ENCODE measurements at regions not wholly inside any gene's neighbourhood (a gene's known extent, or its start where the extent isn't known, plus 50 kb on each side); places are given as distances from the start of the nearest gene placed in this dataset.
A peak's percentile ranks its signal among the peaks of the same experiment; 100 is the strongest.

GRCh38 chr20:52037370-52037769, 154.2 kb downstream of the ZFP64 start:
- Histone ChIP-seq H3K9me3 (ENCODE audit: control insufficient read depth, low read length) (no peaks in the 10 kb centered on the region), H2AFZ (ENCODE audit: low read depth, low read length) (no peak overlapping the region), H3K79me1 (replicated peaks; ENCODE audit: low read length, poor library complexity, severe bottlenecking) (no peaks in the 10 kb centered on the region), H3K4ac (ENCODE audit: low read depth in 1 of 2, low read length in 2 of 2) (no peak overlapping the region), H3K27me3 (ENCODE audit: control insufficient read depth in 1 of 2, insufficient read depth in 1 of 2, low read length in 2 of 2) (no peaks in the 10 kb centered on the region), H3K4me3 (ENCODE audit: insufficient read depth in 1 of 2, low read depth in 1 of 2, low read length in 2 of 2) (no peak overlapping the region), H2BK120ac (ENCODE audit: low read depth, low read length) (no peak overlapping the region), H3K27ac (ENCODE audit: low read length, poor library complexity, severe bottlenecking) (no peak overlapping the region), H2AK5ac (ENCODE audit: low read length, severe bottlenecking) (no peak overlapping the region), H3K18ac (ENCODE audit: low read depth in 1 of 2, low read length in 2 of 2) (no peak overlapping the region), H2BK12ac (ENCODE audit: low read length in 2 of 2) (no peak overlapping the region), H2BK15ac (ENCODE audit: low read depth, poor library complexity, severe bottlenecking) (no peak overlapping the region), H3K4me1 (ENCODE audit: control insufficient read depth, insufficient read depth, low read depth, low read length) (peaks cover 2% of the 10 kb centered on the region), H2BK5ac (ENCODE audit: low read depth, low read length, poor library complexity, severe bottlenecking) (no peak overlapping the region), H3K4me2 (ENCODE audit: low read length, poor library complexity, severe bottlenecking) (no peak overlapping the region), H3K36me3 (ENCODE audit: control insufficient read depth in 1 of 2, insufficient read depth in 2 of 2, low read depth in 1 of 2, low read length in 2 of 2) (no peaks in the 10 kb centered on the region), H3K23ac (ENCODE audit: low read length in 2 of 2) (no peak overlapping the region), H4K8ac (ENCODE audit: low read length) (no peak overlapping the region), H4K91ac (ENCODE audit: low read length) (no peak overlapping the region), H3K9ac (ENCODE audit: low read length) (no peak overlapping the region), H3K14ac (ENCODE audit: low read length in 2 of 2) (no peak overlapping the region)
- no peak for DNase-seq
- 94% methylated on average over 2 of the region's 5 CpGs for WGBS

GRCh38 chr20:52035977-52036376, 155.6 kb downstream of the ZFP64 start:
- Histone ChIP-seq H4K8ac (ENCODE audit: low read length) (no peak overlapping the region), H2AK5ac (ENCODE audit: low read length, severe bottlenecking) (no peak overlapping the region), H2AFZ (ENCODE audit: low read depth, low read length) (no peak overlapping the region), H4K91ac (ENCODE audit: low read length) (no peak overlapping the region), H3K23ac (ENCODE audit: low read length in 2 of 2) (no peak overlapping the region), H2BK5ac (ENCODE audit: low read depth, low read length, poor library complexity, severe bottlenecking) (no peak overlapping the region), H3K14ac (ENCODE audit: low read length in 2 of 2) (no peak overlapping the region), H2BK12ac (ENCODE audit: low read length in 2 of 2) (no peak overlapping the region), H2BK120ac (ENCODE audit: low read depth, low read length) (no peak overlapping the region), H2BK15ac (ENCODE audit: low read depth, poor library complexity, severe bottlenecking) (no peak overlapping the region), H3K4me1 (ENCODE audit: control insufficient read depth, insufficient read depth, low read depth, low read length) (peaks cover 5% of the 10 kb centered on the region), H3K27ac (ENCODE audit: low read length, poor library complexity, severe bottlenecking) (no peak overlapping the region), H3K9me3 (ENCODE audit: control insufficient read depth, low read length) (no peaks in the 10 kb centered on the region), H3K36me3 (ENCODE audit: control insufficient read depth in 1 of 2, insufficient read depth in 2 of 2, low read depth in 1 of 2, low read length in 2 of 2) (no peaks in the 10 kb centered on the region), H3K27me3 (ENCODE audit: control insufficient read depth in 1 of 2, insufficient read depth in 1 of 2, low read length in 2 of 2) (no peaks in the 10 kb centered on the region), H3K4me2 (ENCODE audit: low read length, poor library complexity, severe bottlenecking) (no peak overlapping the region), H3K79me1 (replicated peaks; ENCODE audit: low read length, poor library complexity, severe bottlenecking) (no peaks in the 10 kb centered on the region), H3K18ac (ENCODE audit: low read depth in 1 of 2, low read length in 2 of 2) (no peak overlapping the region), H3K4me3 (ENCODE audit: insufficient read depth in 1 of 2, low read depth in 1 of 2, low read length in 2 of 2) (no peak overlapping the region), H3K4ac (ENCODE audit: low read depth in 1 of 2, low read length in 2 of 2) (no peak overlapping the region), H3K9ac (ENCODE audit: low read length) (no peak overlapping the region)
- 97% methylated on average over 1 of the region's 1 CpG for WGBS
- DNase-seq: no peak

GRCh38 chr20:52035498-52035897, 156.1 kb downstream of the ZFP64 start:
- H3K4me2 ChIP-seq (ENCODE audit: low read length, poor library complexity, severe bottlenecking): no peak overlapping the region
- no peak overlapping the region for H3K4ac ChIP-seq (ENCODE audit: low read depth in 1 of 2, low read length in 2 of 2)
- H2AFZ ChIP-seq (ENCODE audit: low read depth, low read length): no peak overlapping the region
- no peak overlapping the region for H2BK120ac ChIP-seq (ENCODE audit: low read depth, low read length)
- DNase-seq: no peak
- no peak overlapping the region for H2AK5ac ChIP-seq (ENCODE audit: low read length, severe bottlenecking)
- no peak overlapping the region for H2BK12ac ChIP-seq (ENCODE audit: low read length in 2 of 2)
- H4K8ac ChIP-seq (ENCODE audit: low read length): peak overlapping the region; percentile 13
- H4K91ac ChIP-seq (ENCODE audit: low read length): peak overlapping the region; percentile 30
- H3K14ac ChIP-seq (ENCODE audit: low read length in 2 of 2): no peak overlapping the region
- no peaks in the 10 kb centered on the region for H3K27me3 ChIP-seq (ENCODE audit: control insufficient read depth in 1 of 2, insufficient read depth in 1 of 2, low read length in 2 of 2)
- H3K18ac ChIP-seq (ENCODE audit: low read depth in 1 of 2, low read length in 2 of 2): peak overlapping the region in 1 of 2 experiments; percentile 49
- no peak overlapping the region for H2BK15ac ChIP-seq (ENCODE audit: low read depth, poor library complexity, severe bottlenecking)
- H3K79me1 ChIP-seq (replicated peaks; ENCODE audit: low read length, poor library complexity, severe bottlenecking): no peaks in the 10 kb centered on the region
- peaks cover 5% of the 10 kb centered on the region for H3K4me1 ChIP-seq (ENCODE audit: control insufficient read depth, insufficient read depth, low read depth, low read length)
- H2BK5ac ChIP-seq (ENCODE audit: low read depth, low read length, poor library complexity, severe bottlenecking): no peak overlapping the region
- H3K4me3 ChIP-seq (ENCODE audit: insufficient read depth in 1 of 2, low read depth in 1 of 2, low read length in 2 of 2): no peak overlapping the region
- WGBS: 90% methylated on average over 6 of the region's 6 CpGs
- H3K27ac ChIP-seq (ENCODE audit: low read length, poor library complexity, severe bottlenecking): no peak overlapping the region
- H3K23ac ChIP-seq (ENCODE audit: low read length in 2 of 2): no peak overlapping the region
- no peaks in the 10 kb centered on the region for H3K36me3 ChIP-seq (ENCODE audit: control insufficient read depth in 1 of 2, insufficient read depth in 2 of 2, low read depth in 1 of 2, low read length in 2 of 2)
- H3K9ac ChIP-seq (ENCODE audit: low read length): no peak overlapping the region
- H3K9me3 ChIP-seq (ENCODE audit: control insufficient read depth, low read length): no peaks in the 10 kb centered on the region

- H3K18ac ChIP-seq (ENCODE audit: low read depth in 1 of 2, low read length in 2 of 2): no peak overlapping the region
- no peak overlapping the region for H2BK12ac ChIP-seq (ENCODE audit: low read length in 2 of 2)
- no peak overlapping the region for H3K9ac ChIP-seq (ENCODE audit: low read length)
- no peak overlapping the region for H3K23ac ChIP-seq (ENCODE audit: low read length in 2 of 2)
- H2BK120ac ChIP-seq (ENCODE audit: low read depth, low read length): no peak overlapping the region
- no peak overlapping the region for H3K14ac ChIP-seq (ENCODE audit: low read length in 2 of 2)
- no peaks in the 10 kb centered on the region for H3K36me3 ChIP-seq (ENCODE audit: control insufficient read depth in 1 of 2, insufficient read depth in 2 of 2, low read depth in 1 of 2, low read length in 2 of 2)
- H2AK5ac ChIP-seq (ENCODE audit: low read length, severe bottlenecking): no peak overlapping the region
- no peak overlapping the region for H3K4me2 ChIP-seq (ENCODE audit: low read length, poor library complexity, severe bottlenecking)
- peaks cover 3% of the 10 kb centered on the region for H3K4me1 ChIP-seq (ENCODE audit: control insufficient read depth, insufficient read depth, low read depth, low read length)
- H2AFZ ChIP-seq (ENCODE audit: low read depth, low read length): no peak overlapping the region
- H3K79me1 ChIP-seq (replicated peaks; ENCODE audit: low read length, poor library complexity, severe bottlenecking): no peaks in the 10 kb centered on the region
- no peak overlapping the region for H3K27ac ChIP-seq (ENCODE audit: low read length, poor library complexity, severe bottlenecking)
- H4K91ac ChIP-seq (ENCODE audit: low read length): no peak overlapping the region
- no peaks in the 10 kb centered on the region for H3K27me3 ChIP-seq (ENCODE audit: control insufficient read depth in 1 of 2, insufficient read depth in 1 of 2, low read length in 2 of 2)
- no peak for DNase-seq
- H3K4ac ChIP-seq (ENCODE audit: low read depth in 1 of 2, low read length in 2 of 2): no peak overlapping the region
- H3K9me3 ChIP-seq (ENCODE audit: control insufficient read depth, low read length): no peaks in the 10 kb centered on the region
- H2BK5ac ChIP-seq (ENCODE audit: low read depth, low read length, poor library complexity, severe bottlenecking): no peak overlapping the region
- no peak overlapping the region for H4K8ac ChIP-seq (ENCODE audit: low read length)
- H2BK15ac ChIP-seq (ENCODE audit: low read depth, poor library complexity, severe bottlenecking): no peak overlapping the region
- H3K4me3 ChIP-seq (ENCODE audit: insufficient read depth in 1 of 2, low read depth in 1 of 2, low read length in 2 of 2): no peak overlapping the region
- 98% methylated on average over 8 of the region's 9 CpGs for WGBS
Measured at GRCh38 chr20:52034581-52034980, 157.0 kb downstream of the ZFP64 start.

Measured in mesenchymal stem cell (in vitro differentiated cells and primary cell).